IPS-18c (cell line): ENCODE measurements at regions not wholly inside any gene's neighbourhood (a gene's known extent, or its start where the extent isn't known, plus 50 kb on each side); places are given as distances from the start of the nearest gene placed in this dataset.

Source experiments
- H3K4me3 ChIP-seq: 2 replicates; pipeline ENCODE4 v1.7.0; 2013; ENCODE audit warnings: low read depth, mild to moderate bottlenecking, low read length, moderate library complexity; ENCODE audit not compliant: insufficient read depth
- H3K9me3 ChIP-seq: one replicate; pipeline ENCODE4 v1.6.1; 2013; ENCODE audit warnings: mild to moderate bottlenecking, low read length, moderate library complexity; ENCODE audit not compliant: control insufficient read depth, insufficient read depth

DNA sequence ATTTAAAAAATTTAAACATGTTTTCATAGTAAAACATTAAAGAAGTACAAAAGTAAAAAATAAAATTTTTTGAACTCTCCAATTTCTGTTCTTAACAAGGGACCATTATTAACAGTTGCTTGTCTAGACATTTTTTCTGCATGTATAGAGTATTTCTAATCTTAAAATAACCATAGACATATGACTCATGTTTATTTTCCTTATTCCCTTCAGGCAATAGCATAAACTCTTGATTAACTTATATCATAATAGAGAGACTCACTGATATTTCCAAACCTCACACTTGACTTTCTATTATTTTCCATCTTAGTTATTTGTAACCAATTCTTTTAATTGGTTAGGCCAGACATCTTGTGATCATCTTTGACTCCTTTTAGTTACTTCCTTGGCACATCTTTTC is 325.6 kb upstream of the SOX14 start:
- Histone ChIP-seq H3K9me3 (no peaks in the 10 kb centered on the region), H3K4me3 (no peak overlapping the region)

- Histone ChIP-seq H3K4me3 (no peak overlapping the region), H3K9me3 (peaks cover 2% of the 10 kb centered on the region)
These were observed 303.2 kb upstream of the SOX14 start for GRCh38 chr3:137460944-137461343.

DNA sequence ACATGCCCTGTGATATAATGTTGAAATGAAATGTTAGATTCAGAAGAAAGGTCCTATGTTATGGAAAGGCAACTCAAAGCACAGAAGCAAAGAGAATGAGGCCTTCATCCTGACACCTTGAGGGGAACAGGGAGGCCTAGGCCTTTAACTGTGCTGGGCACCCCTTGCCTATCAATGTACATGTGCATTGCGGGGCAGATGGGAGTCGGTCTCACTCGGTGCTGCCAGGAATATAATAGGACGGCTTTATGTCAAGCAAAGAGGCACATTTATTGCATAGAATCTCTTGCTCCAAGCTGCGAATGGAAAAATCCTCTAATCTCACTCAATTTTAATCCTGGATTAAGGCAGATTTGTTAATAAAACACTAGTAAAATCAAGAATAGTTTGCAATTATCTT is 301.0 kb upstream of the SOX14 start:
- H3K4me3 ChIP-seq: no peak overlapping the region
- peaks cover 2% of the 10 kb centered on the region for H3K9me3 ChIP-seq

DNA sequence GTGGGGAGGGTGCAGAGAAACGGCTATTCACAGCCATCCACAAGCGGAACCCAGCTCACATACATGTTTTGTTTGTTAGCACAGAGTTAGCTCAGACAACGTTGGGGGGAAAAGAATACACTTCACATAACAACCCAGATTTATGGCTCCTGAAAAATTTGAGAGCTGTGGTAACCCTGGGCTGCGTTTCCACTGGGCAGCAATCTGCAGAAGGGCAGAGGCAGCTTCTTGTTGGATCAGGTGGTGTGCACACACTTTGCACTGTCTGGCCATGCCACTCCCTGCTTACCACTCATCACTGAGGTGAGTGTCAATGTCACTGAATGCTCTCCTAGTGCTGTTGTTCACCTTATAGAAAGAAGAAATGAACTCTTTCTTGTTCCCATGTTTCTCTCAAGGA is 299.8 kb upstream of the SOX14 start:
- peaks cover 2% of the 10 kb centered on the region for H3K9me3 ChIP-seq
- H3K4me3 ChIP-seq: no peak overlapping the region

DNA sequence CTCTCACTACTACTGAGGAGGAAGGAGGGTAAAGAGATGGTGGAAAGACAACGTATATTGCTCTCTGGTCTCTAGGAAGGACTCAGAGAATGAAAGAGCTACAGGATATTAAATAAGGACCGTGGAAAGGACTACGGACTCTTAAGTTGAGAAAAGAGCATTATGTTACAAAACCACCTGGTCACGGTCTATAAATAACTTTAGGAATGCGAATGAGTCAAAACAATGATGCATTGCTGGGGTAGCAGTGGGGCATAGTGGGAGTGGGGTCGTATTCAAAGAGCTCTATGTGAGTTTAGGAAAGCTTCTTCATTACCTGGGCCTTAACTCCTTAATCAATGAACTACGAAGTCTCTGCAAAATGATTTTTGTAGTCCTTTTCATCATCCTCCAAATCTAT is 295.7 kb upstream of the SOX14 start:
- Histone ChIP-seq H3K9me3 (no peaks in the 10 kb centered on the region), H3K4me3 (no peak overlapping the region)

DNA sequence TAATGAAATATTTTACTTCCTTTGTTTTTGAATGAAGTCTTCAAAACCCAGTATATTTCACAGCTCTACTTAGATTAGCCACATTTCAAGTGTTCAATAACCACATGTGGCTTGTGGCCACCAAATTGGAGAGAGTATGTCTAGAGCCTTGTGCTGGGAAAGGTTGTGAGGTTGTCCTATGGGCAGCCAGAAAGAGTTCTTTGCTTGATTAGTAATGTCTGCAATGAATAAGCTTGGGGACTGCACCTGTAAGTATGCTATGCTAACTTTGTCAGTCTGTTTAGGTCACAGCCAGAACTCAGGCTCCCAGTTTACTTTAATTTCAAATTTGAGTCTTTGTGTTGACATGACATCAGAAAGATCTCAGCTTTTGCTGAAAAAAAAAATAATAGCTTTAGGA is 294.9 kb upstream of the SOX14 start:
- Histone ChIP-seq H3K4me3 (no peak overlapping the region), H3K9me3 (no peaks in the 10 kb centered on the region)

DNA sequence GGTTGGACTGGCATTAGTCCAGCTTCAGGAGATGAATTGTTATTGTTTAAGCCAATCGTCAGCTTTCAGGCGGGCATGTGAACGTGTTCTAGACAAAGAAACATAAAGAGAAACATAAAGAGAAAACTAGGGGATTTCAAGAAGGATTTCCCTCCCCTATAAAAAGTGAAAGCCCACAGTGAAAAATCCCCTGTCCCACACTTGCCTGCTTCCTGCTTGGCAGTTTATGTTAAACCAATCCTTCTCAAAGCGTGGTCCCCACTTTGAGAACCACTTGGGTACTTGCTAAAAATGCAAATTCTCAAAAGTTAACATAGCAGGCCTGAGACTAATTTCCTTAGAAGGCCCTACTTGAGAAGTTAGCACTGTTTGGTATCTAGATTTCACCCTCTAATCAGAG is 293.0 kb upstream of the SOX14 start:
- Histone ChIP-seq H3K4me3 (no peak overlapping the region), H3K9me3 (no peaks in the 10 kb centered on the region)

DNA sequence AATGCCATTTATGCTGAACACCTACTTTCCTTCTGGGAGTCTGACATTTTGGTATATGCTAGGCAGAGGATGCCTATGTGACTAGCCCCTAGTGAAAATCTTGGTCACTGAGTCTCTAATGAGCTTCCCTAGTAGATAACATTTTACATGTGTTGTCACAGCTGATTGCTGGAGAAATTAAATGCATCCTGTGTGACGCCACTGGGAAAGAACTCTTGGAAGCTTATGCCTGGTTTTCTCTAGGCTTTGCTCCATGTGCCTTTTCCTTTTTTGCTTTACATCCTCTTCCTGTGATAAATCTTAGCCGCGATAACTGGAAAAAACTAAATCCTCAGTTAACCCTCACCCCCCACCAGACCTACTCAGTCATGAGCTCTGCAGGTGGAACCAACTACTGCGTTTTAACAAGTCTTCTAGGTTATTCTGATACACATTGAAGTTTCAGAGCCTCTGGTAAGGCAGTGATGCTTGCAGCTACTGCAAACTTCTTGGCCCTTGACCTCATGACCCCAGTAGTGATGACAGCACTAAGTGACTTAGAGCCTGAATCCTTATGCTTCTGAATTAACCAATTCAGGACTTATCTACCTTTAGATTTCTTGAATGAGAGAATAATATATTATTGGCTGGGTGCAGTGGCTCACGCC is 292.4 kb upstream of the SOX14 start:
- H3K9me3 ChIP-seq: no peaks in the 10 kb centered on the region

DNA sequence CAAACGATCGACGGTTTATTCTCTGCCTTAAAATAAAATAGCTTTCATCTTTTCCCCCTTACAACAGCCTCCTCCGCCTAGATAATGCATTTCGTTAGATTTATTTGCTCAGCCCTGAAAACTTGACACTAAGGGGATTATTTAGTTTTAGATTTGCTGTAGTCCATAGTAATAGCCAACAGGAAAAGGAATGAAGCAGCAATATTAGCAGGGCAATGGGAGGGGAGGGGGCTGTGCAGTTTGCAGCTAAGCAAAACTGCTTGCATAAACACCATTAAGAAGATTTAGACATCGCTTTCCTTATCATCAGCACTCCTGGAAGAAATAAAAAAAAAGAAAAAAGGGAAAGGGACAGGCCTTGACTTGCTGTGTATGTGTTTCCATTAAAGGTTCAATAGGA is 286.5 kb upstream of the SOX14 start:
- no peaks in the 10 kb centered on the region for H3K9me3 ChIP-seq
- H3K4me3 ChIP-seq: no peak overlapping the region

More for the DNA sequence above, 292.4 kb upstream of the SOX14 start:
- H3K4me3 ChIP-seq: no peak overlapping the region

GRCh38 chr3:137509354-137510045 is 254.6 kb upstream of the SOX14 start:
- H3K4me3 ChIP-seq: no peak overlapping the region
- peaks cover 2% of the 10 kb centered on the region for H3K9me3 ChIP-seq

DNA sequence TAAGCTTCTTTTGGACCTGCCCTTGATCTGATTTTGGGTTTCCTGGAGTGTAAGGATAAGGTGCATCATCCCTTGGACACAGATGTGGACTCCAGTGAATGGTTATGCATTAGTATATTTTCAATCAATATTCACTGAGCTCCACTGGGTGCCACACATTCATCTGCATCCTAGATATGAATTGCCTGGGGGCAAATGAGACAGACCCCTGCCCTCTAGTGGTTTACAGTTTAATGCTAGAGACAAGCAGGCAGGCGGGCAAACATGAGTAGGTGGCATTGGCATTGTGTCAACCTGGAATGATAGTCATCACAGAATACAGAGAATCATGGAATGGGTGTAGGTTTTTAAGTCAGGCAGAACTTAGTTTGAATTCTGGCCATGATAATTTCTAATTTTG is 252.5 kb upstream of the SOX14 start:
- no peak overlapping the region for H3K4me3 ChIP-seq
- H3K9me3 ChIP-seq: peaks cover 2% of the 10 kb centered on the region

DNA sequence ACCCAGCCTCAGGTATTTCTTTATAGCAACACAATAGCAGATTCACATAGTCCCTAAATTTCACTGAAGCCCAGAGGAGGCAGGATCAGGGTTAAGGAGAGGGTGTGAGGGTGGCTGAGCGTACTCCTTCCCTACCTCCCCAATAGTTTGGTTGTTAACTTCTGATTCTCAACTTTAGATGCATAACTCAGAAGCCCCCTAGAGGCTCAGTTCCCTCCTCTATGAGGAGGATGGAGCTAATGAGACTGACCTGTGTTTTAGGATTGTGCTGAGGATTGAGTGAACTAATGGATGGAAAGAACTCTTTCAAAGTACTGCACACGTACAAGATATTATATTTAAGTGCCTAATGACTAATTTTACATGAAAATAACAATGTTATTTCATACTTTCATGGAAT is 249.3 kb upstream of the SOX14 start:
- Histone ChIP-seq H3K4me3 (no peak overlapping the region), H3K9me3 (peaks cover 2% of the 10 kb centered on the region)

DNA sequence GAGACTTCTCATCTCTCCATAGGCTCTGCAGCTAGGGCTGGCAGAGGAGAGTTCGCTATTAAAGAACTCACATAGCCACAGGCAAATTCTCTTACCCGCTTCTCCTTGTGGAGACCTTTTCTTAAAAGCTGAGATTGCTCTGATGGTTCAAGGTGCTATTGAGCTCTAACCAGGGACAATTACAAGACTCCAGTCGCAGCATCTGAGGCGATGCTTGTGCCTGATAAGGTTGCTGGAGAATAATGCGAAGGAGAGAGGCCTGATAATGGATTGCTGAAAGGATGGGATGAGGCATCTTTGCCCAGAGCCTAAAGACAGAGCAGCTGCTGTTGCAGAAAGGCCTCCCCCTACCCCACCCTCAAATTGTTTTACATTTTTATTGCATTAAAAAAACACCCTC is 244.5 kb upstream of the SOX14 start:
- Histone ChIP-seq H3K9me3 (no peaks in the 10 kb centered on the region), H3K4me3 (no peak overlapping the region)

DNA sequence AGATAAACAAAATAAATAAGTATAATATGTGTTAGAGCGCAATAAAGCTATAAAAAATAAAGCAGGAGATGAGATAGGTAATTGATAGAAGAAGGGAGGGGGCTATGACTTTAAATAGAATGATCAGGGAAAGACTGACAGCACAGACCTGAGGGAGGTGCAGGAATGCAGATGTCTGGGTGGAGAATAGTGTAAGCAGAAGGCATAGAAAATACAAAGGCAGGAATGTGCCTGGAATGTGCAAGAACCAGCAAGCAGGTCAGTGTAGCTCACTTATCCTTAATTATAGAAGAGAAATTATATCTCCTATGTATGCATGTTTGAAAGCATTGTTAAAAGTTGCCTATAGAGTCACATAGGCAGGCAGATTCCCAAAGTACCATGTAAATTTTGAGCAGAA is 239.4 kb upstream of the SOX14 start:
- no peaks in the 10 kb centered on the region for H3K9me3 ChIP-seq
- no peak overlapping the region for H3K4me3 ChIP-seq

DNA sequence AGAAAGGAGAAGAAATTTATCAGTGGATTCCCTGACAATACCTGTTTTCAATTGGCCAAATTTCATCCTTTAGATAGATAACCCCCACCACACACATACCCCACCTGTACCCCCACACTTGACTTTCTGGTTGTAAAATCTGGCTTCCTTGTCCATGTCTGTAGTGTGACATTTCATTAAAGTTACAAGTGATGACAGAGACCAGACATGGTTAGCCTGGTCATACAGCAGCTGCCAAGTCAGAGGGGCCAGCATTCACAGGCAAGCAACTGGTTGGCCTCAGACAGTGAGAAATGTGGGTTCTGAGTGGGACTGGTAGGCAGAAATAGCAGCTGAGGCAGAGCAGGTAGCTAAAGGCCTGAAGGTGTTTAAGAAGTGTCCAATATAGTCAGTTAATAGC is 238.6 kb upstream of the SOX14 start:
- no peak overlapping the region for H3K4me3 ChIP-seq
- no peaks in the 10 kb centered on the region for H3K9me3 ChIP-seq

GRCh38 chr3:137542049-137542448 is 222.1 kb upstream of the SOX14 start:
- H3K9me3 ChIP-seq: peaks cover 4% of the 10 kb centered on the region
- no peak overlapping the region for H3K4me3 ChIP-seq

- Histone ChIP-seq H3K4me3 (no peak overlapping the region), H3K9me3 (no peaks in the 10 kb centered on the region)
These were observed 209.9 kb upstream of the SOX14 start for GRCh38 chr3:137554242-137554641.

GRCh38 chr3:137568880-137569279 is 195.2 kb upstream of the SOX14 start:
- no peaks in the 10 kb centered on the region for H3K9me3 ChIP-seq
- H3K4me3 ChIP-seq: no peak overlapping the region

GRCh38 chr3:137572931-137573330 is 191.2 kb upstream of the SOX14 start:
- Histone ChIP-seq H3K9me3 (no peaks in the 10 kb centered on the region), H3K4me3 (no peak overlapping the region)
